HG03045 (cell line): ENCODE measurements at regions not wholly inside any gene's neighbourhood (a gene's known extent, or its start where the extent isn't known, plus 50 kb on each side); places are given as distances from the start of the nearest gene placed in this dataset.
"Not testable (repeated sequence)": the region's sequence is repeated elsewhere in the genome, so short reads cannot be mapped to it uniquely, and the experiment has no call there.

Source experiments
- ATAC-seq: cut with Tn5 transposase; IDR thresholded peaks from one replicate; pipeline ENCODE4 v1.9.1; 2021; ENCODE audit warnings: mild to moderate bottlenecking, moderate library complexity; ENCODE audit not compliant: unreplicated experiment

DNA sequence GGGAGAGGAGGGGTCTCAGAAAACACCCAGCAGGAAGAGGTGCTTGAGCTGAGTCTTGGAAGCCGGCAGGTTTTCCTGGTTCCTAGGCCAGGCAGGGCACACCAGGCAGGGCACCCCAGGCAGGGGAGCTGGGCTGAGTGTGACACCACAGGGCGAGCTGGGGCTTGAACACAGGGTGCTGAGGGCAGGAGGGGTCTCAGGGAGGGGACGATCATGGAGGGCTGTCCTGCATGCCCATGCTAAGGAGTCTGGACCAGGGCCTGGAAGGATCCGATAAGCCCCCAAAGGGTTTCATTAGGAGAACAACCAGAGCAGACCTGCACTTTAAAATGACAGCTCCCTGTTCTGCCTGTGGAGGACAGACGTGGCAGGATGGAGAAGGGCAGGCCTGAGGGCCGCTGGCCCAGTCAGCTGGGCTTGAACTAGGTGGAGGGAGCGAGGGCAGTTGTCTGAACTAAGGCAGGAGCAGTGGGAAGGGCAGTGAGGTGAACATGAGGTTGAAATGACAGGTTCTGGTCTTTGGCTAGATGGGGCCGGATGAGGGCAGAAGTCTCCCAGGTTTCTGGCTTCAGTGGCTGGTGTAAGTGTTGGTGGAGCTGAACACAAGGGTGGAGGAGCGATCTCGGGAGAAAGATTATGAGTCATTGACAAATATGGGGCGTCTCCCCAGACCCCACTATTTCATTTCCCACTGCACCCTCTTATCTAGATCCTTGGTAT, 171.0 kb upstream of the PZP start:
- ATAC-seq: no peak

DNA sequence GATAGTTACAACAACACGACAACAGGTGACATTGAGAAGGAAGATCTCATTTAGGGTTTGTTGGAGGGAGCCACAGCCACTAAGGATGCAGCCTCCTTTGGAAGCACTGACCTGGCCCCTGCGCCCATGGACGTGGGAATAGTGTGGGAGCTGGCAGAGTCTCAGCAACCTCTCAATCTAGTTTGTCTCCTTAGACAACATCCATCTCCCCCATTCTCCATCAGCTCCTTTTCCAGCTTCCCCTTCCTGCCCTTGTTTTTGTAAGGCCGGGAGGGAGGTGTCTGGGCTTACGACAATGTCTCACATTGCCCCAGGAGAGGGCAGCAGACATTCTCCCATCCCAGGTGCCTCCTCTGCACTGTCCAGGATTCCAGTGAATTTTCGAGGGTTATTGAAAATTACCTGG, 170.2 kb upstream of the PZP start:
- no peak for ATAC-seq

DNA sequence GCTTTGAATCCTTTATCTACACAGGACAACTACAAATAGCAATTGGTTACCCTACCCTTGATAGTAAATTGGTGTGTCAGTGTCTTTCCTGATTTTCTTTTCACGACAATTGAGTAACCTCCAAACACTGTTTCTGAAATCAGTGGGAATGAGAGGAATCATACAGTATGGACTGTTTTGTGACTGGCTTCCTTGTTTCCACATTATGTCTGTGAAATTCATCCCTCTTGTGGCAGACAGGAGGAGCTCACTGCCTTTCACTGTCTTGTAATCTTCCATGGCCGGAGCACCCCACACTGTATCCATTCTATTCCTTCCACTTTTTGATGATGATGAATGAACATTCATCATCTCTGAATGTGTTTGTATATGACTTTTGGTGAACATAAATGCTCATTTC, 164.0 kb upstream of the PZP start:
- no peak for ATAC-seq

DNA sequence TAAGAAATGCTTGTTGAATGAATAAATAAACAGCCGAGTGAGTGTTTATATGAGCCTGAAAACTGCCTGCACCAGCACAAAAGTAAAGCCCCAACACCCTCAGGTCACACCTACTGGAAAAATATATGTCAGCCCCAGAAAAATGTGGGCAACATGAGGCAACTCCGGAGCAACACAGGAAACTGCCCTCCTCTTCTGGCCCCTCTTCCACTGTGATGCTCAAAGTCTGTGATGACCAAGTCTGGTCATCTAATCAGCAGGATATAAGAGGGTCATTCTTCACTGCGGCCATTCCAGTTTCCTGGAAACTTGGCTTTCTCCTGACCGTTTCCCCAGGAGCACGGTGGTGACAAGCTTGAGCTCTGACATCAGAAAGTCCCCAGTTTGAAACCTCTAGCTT, 159.6 kb upstream of the PZP start:
- no peak for ATAC-seq

DNA sequence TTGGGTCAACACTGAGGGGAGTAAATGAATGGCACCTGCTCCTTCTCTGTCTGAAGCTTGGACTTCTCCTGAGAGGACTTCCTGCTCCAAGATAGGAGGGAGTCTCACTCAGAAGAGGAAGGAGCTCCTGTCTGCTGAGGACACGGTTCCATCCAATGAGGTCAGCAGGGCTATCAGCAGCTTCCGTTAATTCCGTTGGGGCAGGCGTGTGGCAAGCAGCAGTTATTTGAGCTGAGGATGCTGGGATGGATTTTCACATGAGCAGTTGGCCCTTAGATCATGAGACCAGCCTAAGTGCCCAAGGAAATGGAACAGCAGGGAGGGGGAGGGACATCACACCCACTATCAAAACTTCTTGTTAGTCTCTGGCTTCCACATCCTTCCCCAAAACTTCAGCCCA, 159.0 kb upstream of the PZP start:
- no peak for ATAC-seq

DNA sequence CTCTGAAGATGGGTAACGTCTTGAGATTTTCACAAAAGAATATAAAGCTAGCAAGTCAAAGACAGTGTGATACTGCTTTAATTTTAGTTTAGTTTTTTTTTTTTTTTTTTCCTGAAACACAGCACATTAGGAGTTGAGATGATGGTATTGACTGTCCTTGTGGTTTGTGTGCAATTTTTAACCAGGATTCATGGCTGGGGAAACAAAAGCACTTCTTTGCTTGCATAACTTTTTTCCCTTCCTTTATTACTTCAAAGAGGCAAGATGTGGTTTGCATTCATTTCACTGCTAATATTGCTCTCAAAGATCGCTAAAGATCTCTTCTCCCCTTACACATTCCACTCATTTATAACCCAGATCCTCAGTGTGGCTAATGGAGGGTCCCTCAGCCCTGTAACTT, 157.1 kb upstream of the PZP start:
- no peak for ATAC-seq

DNA sequence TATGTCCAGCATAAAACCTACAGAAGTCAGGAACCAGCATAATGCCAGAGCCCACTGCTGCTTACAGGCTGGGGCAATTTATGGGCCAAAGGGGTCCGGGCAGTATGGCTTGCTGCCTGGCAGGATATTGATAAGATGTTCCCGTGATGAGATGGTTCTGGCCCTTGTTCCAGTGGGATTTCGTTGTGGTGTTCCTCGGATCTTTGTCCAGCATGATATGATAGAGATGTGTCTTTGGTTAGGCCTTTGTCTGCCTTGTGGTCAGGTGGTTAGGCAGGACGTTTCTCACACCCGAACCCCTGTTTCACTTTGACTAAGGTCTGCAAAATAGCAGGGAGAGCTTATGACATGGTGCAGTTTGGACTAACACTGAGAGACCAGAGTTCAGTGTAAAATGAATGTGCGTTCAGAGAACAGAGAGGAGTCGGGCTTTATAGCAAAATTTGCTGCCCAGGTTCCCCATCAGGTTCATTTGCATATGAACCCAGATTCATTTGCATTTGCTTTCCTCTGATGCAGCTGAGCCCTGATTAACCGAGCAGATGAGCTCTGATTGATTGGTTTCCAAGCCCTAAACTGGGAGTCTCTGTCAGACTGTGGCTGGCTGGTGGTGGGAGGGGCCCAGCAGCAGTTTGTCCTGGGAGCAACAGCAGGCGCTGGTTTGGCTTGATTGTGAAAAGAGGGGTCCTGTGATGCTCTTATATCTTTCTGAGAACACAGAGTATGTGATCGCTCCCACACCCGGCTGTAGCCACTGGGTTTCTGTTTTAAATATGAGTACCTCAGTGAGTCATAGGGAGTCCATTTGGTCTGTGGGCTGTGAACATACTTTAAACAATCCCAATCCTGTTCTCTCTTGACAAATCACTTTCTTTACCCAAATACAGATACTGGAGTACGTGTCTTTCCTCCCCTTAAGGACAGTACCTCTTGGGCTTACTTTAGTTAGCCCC, 156.3 kb upstream of the PZP start:
- peak; percentile 88 for ATAC-seq

DNA sequence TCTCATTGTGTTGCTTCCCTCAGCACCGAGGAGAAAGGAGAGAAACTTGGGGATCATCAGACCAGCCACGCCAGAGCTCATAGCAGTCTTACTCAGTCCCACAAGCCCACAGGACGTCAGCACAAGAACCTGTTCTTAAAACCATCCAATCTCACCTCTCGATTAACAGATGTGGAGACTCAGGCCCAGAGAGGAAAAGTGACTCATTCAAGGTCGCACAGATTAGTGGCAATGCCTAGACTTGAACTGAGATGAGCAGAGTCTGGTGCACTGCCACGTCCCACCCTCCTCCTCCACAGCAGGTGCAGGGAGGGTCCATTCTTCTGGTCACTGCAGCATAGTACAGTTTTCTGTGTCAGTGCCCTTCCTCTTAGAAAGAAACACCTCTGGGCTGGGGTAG, 154.9 kb upstream of the PZP start:
- no peak for ATAC-seq

DNA sequence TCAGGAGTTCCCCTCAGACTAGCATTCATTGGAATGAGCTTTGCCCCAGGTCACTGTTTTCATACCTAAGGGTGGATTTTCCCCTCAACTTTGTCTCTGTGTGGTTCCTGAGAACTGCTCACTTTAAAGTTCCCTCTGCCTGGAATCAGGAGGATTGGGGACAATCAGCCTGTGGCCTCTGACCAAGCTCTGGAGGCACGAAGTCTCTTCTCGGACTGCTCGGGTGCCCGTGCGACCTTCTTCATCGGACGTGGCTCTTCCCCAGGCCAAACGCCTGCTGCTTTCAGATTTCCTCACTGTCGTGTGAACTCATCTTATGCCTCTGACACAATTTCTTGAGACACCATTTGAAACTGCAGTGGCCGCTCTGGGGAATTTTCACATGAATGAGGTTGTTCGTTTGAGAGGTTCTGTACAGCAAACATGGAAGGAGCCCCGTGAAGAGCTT, 153.7 kb upstream of the PZP start:
- ATAC-seq: no peak

DNA sequence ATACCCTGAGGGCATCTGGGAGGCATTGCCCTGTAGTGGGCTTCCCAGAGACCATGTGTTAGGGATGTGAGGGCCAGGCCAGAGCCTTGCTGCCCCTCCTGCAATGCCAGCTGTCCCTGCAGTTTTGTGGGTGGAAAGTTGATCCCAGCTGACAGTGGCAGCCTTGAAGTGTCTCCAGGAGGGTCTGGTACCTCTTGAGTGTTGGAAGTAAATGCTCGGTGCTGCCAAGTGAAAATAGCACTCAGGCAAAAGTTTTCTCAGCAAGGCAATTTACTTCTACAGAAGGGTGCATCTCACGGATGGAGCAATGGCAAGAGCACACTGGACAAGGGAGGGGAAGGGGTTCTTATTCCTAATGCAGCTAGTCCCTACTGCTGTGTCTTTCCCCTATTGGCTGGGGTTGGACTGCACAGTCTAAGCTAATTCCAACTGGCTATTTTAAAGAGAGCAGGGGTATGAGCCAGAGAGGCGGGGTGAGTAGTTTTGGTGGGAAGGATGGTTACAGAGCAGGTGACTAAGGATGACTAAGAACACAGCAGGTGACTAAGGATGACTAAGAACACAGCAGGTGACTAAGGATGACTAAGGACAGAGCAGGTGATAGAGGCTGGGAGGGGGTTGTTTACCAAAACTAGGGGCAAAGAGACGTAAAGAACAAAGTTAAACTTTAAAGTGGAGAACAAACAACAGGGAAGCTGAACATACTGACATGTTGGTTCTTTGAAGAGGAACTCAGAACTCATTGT, 146.0 kb upstream of the PZP start:
- not testable (repeated sequence) for ATAC-seq

DNA sequence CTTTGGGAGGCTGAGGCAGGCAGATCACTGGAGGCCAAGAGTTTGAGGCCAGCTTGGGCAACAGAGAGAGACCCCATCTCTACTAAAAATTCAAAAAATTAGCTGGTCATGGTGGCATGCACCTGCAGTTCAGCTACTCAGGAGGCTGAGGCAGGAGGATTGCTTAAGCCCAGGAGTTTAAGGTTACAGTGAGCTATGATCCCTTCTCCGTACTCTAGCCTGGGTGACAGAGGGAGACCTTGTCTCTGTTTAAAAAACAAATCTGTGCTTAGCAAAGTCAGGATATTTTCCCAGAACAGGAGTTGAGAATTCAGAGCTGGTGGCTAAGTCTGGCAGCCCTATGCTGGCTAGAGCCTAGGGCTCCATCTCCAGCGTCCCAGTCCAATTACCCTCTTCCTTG, 142.9 kb upstream of the PZP start:
- ATAC-seq: no peak

DNA sequence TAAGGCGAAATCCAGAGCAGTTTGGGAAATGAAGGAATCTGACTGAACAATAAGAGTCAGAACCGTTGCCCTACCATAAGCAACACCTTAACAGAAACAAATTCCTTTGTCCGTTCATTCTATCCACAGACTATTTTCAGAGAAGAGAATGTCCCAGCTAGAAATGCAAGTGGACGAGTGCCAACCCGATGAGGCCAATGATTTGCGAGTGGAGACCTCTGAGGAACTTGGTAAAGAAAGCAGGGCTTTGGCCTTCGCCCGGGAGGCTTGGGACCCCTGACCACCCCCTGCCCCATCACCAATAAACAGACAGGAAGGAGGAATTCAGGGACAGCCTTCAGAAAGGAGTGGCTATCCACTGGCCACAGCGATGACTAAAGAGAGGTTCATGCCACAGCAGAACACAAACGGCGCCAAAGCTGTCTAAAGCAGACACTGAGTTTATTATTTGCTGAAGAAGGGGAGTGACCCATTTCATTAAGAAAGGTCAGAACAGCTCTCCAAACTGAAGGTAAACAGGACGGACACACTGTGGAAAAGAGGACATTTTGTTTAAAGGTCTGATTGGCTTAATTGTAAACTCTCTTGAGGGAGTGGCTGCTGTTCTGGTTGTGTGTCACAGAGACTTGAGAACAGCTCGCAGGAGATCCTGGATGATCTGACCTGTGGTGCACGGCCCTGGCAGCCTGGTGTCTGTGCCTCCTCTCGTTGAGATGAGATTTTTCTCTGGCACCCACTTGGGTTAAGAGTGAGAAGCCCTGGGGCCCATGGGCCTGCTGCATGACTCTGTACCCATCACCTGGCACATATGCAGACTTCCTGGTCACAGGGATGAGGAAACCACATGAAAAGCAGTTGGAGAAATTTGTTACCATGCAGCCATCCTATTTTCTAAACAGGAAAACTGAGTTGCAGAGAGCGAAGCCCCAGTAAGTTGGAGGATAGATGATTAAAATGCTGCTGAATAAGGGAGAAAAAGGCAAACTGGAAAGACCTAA, 142.0 kb upstream of the PZP start:
- no peak for ATAC-seq

DNA sequence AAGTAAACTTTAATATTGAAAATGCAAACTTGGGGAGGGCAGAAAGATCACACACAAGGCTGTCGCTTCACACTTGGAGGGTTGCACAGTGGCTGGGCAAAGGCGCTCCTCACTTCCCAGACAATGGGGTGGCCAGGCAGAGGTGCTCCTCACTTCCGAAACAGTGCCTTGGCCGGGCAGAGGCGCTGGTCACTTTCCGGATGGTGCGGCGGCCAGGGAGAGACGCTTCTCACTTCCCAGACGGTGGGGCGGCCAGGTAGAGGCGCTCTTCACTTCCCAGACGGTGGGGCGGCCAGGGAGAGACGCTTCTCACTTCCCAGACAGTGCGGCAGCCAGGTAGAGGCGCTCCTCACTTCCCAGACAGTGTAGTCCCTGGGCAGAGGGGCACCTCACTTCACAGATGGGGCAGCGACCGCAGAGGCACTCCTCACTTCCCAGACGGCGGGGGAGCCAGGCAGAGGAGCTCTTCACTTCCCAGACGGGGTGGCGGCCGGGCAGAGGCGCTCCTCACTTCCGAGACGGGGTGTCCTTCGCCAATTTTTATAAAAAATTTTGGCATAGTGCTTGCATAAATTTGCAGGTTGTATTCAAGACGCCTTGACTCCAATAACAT, 140.8 kb upstream of the PZP start:
- no peak for ATAC-seq

DNA sequence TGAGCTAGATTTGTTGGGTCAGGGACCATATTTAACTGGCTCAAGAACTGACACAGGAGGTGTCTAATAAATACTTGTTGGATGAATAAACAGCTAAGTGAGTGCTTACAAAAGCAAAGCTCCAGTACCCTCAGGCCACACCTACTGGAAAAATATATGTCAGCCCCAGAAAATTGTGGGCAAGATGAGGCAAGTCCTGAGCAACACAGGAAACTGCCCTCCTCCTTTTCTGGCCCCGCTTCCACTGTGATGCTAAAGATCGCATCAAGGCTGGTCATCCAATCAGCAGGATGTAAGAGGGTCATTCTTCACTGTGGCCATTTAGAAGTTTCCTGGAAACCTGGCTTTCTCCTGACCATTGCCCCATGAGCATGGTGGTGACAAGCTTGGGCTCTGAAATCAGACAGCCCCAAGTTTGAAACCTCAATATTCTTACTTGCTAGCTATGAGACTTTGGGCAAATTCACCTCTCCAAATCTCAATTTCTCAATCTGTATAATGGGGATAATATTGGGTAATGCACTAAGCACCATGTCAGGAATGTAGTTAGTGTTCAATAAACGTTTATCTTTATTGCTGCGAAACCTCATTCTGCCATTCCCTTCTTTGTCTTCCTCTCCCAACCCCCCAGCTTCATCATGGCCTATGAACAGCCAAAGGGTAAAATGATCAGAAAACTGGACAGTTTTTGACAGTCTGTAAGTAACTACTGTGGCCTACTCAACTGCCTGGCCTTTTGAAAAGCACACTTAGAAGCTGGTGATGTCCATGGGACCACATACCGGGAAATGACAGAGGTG, 139.3 kb upstream of the PZP start:
- no peak for ATAC-seq

DNA sequence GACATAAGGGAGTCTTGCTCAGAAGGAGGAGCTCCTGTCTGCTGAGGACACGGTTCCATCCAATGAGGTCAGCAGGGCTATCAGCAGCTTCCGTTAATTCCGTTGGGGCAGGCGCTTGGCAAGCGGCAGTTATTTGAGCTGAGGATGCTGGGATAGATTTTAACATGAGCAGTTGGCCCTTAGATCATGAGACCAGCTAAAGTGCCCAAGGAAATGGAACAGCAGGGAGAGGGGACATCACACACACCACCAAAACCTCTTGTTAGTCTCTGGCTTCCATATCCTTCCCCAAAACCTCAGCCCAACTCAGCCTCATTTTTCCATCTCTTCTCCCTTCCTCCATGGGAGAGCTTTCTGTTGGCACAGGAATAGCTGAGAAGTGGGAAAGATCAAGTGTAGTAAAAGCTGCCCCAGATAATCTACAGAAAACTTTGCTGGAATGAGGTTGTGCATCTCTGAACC, 138.7 kb upstream of the PZP start:
- no peak for ATAC-seq

DNA sequence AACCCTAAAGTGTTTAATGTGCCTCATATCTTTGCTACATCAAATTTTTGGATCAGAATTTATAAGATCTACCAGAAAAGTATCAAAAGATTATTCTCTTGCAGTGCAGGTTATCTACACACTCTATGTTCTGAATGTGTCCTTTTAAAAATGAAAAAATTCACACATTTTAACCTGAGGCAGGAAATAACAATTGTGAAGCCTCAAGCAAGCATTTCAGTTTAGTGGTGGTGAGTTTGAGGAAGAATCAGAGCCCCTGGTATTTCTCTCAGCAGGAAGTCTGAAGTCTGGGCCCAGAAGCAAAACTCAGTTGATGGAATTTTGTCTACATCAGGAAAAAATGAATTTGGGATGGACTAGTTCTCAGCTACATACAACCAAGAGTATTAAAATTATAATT, 137.0 kb upstream of the PZP start:
- ATAC-seq: no peak

DNA sequence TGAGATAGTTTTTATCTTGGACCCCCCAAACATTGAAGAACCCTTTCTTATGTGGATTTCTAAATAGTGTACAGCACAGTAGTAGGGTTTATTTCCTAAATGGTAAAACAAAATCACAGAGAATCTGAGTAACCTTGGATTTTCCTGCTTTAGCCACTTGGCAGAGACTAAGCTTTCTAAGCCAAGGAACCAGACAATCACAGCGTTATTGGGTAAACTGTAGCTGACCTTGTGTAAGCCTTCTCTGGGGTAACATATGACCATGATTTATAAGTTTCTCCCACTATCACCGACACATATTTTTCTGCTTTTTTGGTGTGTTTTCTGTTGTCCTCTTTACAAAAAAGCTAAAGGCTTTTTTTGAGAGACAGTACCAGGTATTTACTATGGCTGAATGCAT, 136.3 kb upstream of the PZP start:
- ATAC-seq: no peak

DNA sequence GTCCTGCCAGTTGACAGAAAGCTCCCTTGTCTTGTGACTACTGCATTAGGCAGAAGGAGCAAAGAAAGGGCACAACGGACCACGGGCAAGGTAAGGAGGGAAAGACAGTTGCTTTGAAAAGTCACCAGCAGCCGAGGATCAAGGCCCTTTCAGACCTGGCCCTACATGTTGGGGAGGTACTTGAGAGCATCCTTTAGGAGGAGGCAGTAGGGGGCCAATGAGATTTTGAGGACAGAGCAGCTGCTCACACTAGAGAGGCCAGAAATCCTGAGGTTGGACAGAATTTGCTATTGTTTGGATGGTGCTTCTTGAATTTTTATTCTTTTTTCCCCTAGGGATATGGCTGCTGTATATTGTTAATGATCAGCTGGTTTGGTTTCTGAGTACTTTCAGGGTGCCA, 135.5 kb upstream of the PZP start:
- no peak for ATAC-seq
